HepG2 (cell line): ENCODE measurements at regions not wholly inside any gene's neighbourhood (a gene's known extent, or its start where the extent isn't known, plus 50 kb on each side); places are given as distances from the start of the nearest gene placed in this dataset.

Experiments
- CENPX ChIP-seq: sonication (generic); formaldehyde crosslinking; IDR thresholded peaks from 2 replicates; pipeline ENCODE4 v1.9.0; 2021; ENCODE audit warnings: mild to moderate bottlenecking, missing genetic modification reagents, moderate library complexity
- IKZF4 ChIP-seq: sonication (generic); formaldehyde crosslinking; IDR thresholded peaks from 2 replicates; pipeline ENCODE4 v1.5.1; 2020; ENCODE audit warnings: borderline replicate concordance, mild to moderate bottlenecking, low read depth, missing genetic modification reagents; ENCODE audit errors: not compliant biosample characterization
- JARID2 ChIP-seq: sonication (generic); formaldehyde crosslinking; IDR thresholded peaks from 2 replicates; pipeline ENCODE4 v1.8.1; 2023; ENCODE audit warnings: missing genetic modification reagents, inconsistent platforms; ENCODE audit not compliant: insufficient replicate concordance
- ZBTB38 ChIP-seq: sonication (generic); formaldehyde crosslinking; IDR thresholded peaks from 2 replicates; pipeline ENCODE4 v1.5.1; 2020; ENCODE audit warnings: mild to moderate bottlenecking, missing genetic modification reagents
- ZMAT5 ChIP-seq: sonication (generic); formaldehyde crosslinking; IDR thresholded peaks from 2 replicates; pipeline ENCODE4 v1.5.0; 2020; ENCODE audit warnings: mild to moderate bottlenecking, low read depth, missing genetic modification reagents, borderline replicate concordance
- ZSCAN30 ChIP-seq: sonication (generic); formaldehyde crosslinking; IDR thresholded peaks from 2 replicates; pipeline ENCODE4 v1.5.0; 2020; ENCODE audit warnings: mild to moderate bottlenecking, missing genetic modification reagents
- TF ChIP-seq, protein P1 (sequence below): sonication (generic); formaldehyde crosslinking; conservative IDR thresholded peaks from 2 replicates; pipeline ENCODE4 v1.8.0; 2022; ENCODE audit warnings: missing genetic modification reagents
- TF ChIP-seq, protein P2 (sequence below): sonication (generic); formaldehyde crosslinking; IDR thresholded peaks from 2 replicates; pipeline ENCODE4 v1.4.0; 2020; ENCODE audit warnings: missing genetic modification reagents, mild to moderate bottlenecking, borderline replicate concordance
- TF ChIP-seq, protein P3 (sequence below): sonication (generic); formaldehyde crosslinking; IDR thresholded peaks from 2 replicates; pipeline ENCODE4 v1.8.1; 2023; ENCODE audit warnings: missing genetic modification reagents, mild to moderate bottlenecking, borderline replicate concordance

DNA sequence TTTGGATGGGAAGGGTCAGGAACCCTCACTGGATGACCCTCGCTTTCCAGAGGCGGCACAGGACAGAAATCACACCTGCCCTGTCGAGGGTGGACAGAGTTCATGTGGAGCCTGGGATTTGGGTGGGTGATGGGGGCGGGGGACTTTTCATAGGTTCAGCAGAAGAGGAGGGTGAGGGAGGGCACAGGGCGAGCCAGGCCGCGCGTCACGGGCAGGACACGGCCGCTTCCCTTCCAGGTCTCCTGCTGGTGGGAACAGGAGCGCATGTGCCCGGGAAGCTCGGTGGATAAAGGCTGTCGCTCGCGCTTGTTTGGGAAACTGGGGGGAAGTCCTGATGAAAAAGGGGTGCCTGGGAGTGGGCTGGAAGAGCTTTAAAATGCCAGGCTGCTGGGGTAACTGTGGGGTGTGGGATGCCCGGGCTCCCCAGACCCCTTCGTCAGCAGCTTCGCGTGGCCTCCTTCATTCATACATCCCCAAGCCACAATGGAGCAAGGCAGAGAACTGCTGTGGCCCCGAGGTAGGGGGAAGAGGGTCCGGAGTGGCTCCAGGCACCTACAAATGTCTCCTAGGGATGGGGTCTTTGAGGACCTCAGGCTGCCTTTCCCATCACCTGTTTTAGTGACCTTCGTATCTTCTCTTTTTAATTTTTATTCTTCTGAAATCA lies 102.2 kb downstream of the DACT2 start (continued):
- TF ChIP-seq, protein P1, sequence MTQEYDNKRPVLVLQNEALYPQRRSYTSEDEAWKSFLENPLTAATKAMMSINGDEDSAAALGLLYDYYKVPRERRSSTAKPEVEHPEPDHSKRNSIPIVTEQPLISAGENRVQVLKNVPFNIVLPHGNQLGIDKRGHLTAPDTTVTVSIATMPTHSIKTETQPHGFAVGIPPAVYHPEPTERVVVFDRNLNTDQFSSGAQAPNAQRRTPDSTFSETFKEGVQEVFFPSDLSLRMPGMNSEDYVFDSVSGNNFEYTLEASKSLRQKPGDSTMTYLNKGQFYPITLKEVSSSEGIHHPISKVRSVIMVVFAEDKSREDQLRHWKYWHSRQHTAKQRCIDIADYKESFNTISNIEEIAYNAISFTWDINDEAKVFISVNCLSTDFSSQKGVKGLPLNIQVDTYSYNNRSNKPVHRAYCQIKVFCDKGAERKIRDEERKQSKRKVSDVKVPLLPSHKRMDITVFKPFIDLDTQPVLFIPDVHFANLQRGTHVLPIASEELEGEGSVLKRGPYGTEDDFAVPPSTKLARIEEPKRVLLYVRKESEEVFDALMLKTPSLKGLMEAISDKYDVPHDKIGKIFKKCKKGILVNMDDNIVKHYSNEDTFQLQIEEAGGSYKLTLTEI = no peak
- TF ChIP-seq JARID2 (no peak), CENPX (CRISPR knock-in tag) (no peak), IKZF4 (CRISPR knock-in tag) (no peak), ZSCAN30 (CRISPR knock-in tag) (no peak), ZMAT5 (CRISPR knock-in tag) (no peak), ZBTB38 (CRISPR knock-in tag) (no peak)
- TF ChIP-seq, protein P2, sequence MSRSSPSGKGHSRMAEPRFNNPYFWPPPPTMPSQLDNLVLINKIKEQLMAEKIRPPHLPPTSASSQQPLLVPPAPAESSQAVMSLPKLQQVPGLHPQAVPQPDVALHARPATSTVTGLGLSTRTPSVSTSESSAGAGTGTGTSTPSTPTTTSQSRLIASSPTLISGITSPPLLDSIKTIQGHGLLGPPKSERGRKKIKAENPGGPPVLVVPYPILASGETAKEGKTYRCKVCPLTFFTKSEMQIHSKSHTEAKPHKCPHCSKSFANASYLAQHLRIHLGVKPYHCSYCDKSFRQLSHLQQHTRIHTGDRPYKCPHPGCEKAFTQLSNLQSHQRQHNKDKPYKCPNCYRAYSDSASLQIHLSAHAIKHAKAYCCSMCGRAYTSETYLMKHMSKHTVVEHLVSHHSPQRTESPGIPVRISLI (CRISPR knock-in tag) = no peak
- TF ChIP-seq, protein P3, sequence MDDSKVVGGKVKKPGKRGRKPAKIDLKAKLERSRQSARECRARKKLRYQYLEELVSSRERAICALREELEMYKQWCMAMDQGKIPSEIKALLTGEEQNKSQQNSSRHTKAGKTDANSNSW (CRISPR knock-in tag) = no peak
